ENCODE measurements at regions not wholly inside any gene's neighbourhood (a gene's known extent, or its start where the extent isn't known, plus 50 kb on each side); places are given as distances from the start of the nearest gene placed in this dataset.
"Not testable (repeated sequence)": the region's sequence is repeated elsewhere in the genome, so short reads cannot be mapped to it uniquely, and the experiment has no call there.

GRCh38 chr6:150681578-150682395 is 82.1 kb downstream of the PLEKHG1 start:
- no peak for ATAC-seq
- no peak for DNase-seq (ENCODE audit: low spot score)

- ATAC-seq (peak; percentile 74), DNase-seq (ENCODE audit: low spot score) (no peak)
These were observed 83.6 kb downstream of the PLEKHG1 start for GRCh38 chr6:150683320-150683719.

- DNase-seq (ENCODE audit: low spot score): no peak
- ATAC-seq: no peak
These were observed 84.5 kb downstream of the PLEKHG1 start for GRCh38 chr6:150684161-150684560.

GRCh38 chr6:150684714-150685459 is 85.2 kb downstream of the PLEKHG1 start:
- ATAC-seq (peak; percentile 31), DNase-seq (ENCODE audit: low spot score) (no peak)

- ATAC-seq (peak; percentile 65), DNase-seq (ENCODE audit: low spot score) (no peak)
These were observed 86.2 kb downstream of the PLEKHG1 start for GRCh38 chr6:150685860-150686259.

- DNase-seq (ENCODE audit: low spot score): no peak
- no peak for ATAC-seq
These were observed 86.9 kb downstream of the PLEKHG1 start for GRCh38 chr6:150686566-150686965.

- DNase-seq (ENCODE audit: low spot score) (no peak), ATAC-seq (peak; percentile 24)
These were observed 87.8 kb downstream of the PLEKHG1 start for GRCh38 chr6:150687508-150687907.

GRCh38 chr6:150689900-150690590 is 90.4 kb downstream of the PLEKHG1 start:
- ATAC-seq (peak; percentile 24), DNase-seq (ENCODE audit: low spot score) (no peak)

GRCh38 chr6:150690681-150691080 is 91.0 kb downstream of the PLEKHG1 start:
- no peak for ATAC-seq
- no peak for DNase-seq (ENCODE audit: low spot score)

- DNase-seq (ENCODE audit: low spot score) (no peak), ATAC-seq (no peak)
These were observed 91.8 kb downstream of the PLEKHG1 start for GRCh38 chr6:150691463-150691862.

GRCh38 chr6:150692604-150693003 is 92.9 kb downstream of the PLEKHG1 start:
- DNase-seq (ENCODE audit: low spot score): no peak
- no peak for ATAC-seq

GRCh38 chr6:150694889-150695288 is 95.2 kb downstream of the PLEKHG1 start:
- no peak for DNase-seq (ENCODE audit: low spot score)
- no peak for ATAC-seq

- ATAC-seq: no peak
These were observed 96.0 kb downstream of the PLEKHG1 start for GRCh38 chr6:150695652-150696051.

GRCh38 chr6:150696190-150696589 is 96.5 kb downstream of the PLEKHG1 start:
- no peak for DNase-seq (ENCODE audit: low spot score)

More at GRCh38 chr6:150695652-150696051, 96.0 kb downstream of the PLEKHG1 start:
- DNase-seq (ENCODE audit: low spot score): no peak

GRCh38 chr6:150696918-150697317 is 97.2 kb downstream of the PLEKHG1 start:
- ATAC-seq: not testable (repeated sequence)

More at GRCh38 chr6:150696190-150696589, 96.5 kb downstream of the PLEKHG1 start:
- no peak for ATAC-seq

GRCh38 chr6:150697515-150697914 is 97.8 kb downstream of the PLEKHG1 start:
- DNase-seq (ENCODE audit: low spot score): peak; percentile 78
- peak; percentile 98 for ATAC-seq

More at GRCh38 chr6:150696918-150697317, 97.2 kb downstream of the PLEKHG1 start:
- not testable (repeated sequence) for DNase-seq (ENCODE audit: low spot score)

GRCh38 chr6:150698391-150698790 is 98.7 kb downstream of the PLEKHG1 start:
- ATAC-seq: no peak
- no peak for DNase-seq (ENCODE audit: low spot score)

- ATAC-seq (peak; percentile 48), DNase-seq (ENCODE audit: low spot score) (no peak)
These were observed 103.0 kb downstream of the PLEKHG1 start for GRCh38 chr6:150702675-150703074.

- ATAC-seq (no peak), DNase-seq (ENCODE audit: low spot score) (no peak)
These were observed 104.9 kb downstream of the PLEKHG1 start for GRCh38 chr6:150704447-150705192.

- no peak for DNase-seq (ENCODE audit: low spot score)
These were observed 105.7 kb downstream of the PLEKHG1 start for GRCh38 chr6:150705392-150705791.

GRCh38 chr6:150710236-150710635 is 110.6 kb downstream of the PLEKHG1 start:
- DNase-seq (ENCODE audit: low spot score) (no peak), ATAC-seq (no peak)

More at GRCh38 chr6:150705392-150705791, 105.7 kb downstream of the PLEKHG1 start:
- ATAC-seq: no peak
